GM19035 (cell line): ENCODE measurements at regions not wholly inside any gene's neighbourhood (a gene's known extent, or its start where the extent isn't known, plus 50 kb on each side); places are given as distances from the start of the nearest gene placed in this dataset.
"Not testable (repeated sequence)": the region's sequence is repeated elsewhere in the genome, so short reads cannot be mapped to it uniquely, and the experiment has no call there.

ENCODE experiments used
- ATAC-seq: cut with Tn5 transposase; IDR thresholded peaks from one replicate; pipeline ENCODE4 v1.9.1; 2021; ENCODE audit not compliant: unreplicated experiment

DNA sequence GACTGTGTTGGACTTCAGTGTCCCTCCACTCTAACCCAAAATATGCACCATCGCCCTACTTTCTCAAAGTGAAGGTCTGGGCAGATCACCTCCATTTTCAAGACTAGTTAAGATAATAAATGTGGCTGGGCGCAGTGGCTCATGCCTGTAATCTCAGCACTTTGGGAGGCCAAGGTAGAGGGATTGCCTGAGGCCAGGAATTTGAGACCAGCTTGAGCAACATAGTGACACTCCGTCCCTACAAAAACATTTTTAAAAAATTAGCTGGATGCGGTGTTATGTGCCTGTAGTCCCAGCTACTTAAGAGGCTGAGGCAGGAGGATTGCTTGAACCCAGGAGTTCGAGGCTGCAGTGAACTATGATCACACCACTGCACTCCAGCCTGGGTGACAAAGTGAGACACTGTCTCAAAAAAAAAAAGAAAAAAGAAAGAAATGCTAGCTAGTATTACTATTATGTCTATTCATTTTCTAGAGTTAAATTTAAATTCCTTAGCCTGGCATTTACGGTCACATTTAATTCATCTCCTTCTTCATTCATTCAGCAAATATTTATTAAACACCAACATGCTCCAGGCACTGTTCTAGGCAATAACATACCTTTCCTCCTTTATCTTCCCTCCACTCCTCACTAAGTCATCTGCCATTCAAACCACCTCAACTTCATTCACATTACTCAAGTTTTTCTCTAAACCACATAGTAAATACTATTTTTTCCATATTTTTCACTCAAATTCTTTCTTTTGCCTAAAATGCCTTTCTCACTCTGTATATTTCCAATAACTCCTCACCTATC is 96.1 kb upstream of the XYLT1 start:
- no peak for ATAC-seq

DNA sequence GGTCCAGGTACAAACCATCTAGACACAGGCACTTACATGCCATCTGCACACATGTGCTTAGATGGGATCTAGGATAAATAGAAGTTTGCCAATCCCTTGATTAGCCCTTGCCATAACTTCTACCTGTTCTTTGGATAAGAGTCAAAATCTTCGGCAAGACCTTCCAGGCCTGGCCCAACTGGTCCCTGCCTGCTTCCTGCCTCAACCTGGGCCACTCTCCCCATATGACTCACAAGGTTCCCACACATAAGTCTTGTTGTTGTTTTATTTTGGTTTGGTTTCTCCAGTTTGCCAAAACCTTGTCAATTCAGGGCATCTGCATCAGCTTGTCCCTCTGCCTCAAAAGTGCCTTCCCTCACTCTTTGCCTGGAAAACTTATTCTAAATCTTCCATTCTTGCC is 95.3 kb upstream of the XYLT1 start:
- no peak for ATAC-seq

DNA sequence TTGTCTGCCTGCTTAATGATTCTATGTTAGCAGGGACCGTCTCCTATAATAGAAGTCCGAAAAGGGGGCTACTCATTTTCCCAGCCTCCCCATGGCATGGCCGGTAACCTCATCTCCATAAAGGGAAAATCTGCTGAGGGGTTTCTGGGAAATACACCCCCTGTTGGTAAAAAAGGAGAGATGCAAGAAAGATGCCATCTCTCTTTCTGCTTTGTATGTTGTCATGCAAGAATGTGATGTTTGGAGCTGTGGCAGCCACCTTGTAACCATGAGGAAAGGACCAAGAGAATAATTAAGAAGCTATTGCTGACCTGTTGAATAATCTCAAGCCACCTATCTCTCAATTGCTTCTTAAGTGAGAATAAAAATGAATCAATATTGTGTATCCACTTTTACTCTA is 94.8 kb upstream of the XYLT1 start:
- ATAC-seq: no peak

DNA sequence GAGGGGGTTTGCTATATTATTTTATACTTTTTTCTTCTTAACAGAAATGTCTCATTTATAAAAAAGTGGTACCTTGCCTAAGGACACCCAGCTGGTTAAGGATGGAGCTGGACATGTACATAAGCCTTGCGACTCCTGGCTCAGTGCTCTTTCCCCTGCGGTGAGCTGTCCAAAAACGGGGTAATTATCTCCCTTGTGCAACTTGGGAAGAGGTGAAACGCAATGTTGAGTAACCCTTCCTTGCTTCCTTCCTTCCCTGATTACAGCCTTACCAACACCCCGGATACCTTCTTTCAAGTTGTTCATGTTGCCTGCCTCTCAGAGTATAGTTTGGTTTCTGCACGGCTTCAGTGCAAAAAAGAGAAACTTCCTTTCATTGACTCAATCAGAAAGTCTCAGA is 94.1 kb upstream of the XYLT1 start:
- no peak for ATAC-seq

DNA sequence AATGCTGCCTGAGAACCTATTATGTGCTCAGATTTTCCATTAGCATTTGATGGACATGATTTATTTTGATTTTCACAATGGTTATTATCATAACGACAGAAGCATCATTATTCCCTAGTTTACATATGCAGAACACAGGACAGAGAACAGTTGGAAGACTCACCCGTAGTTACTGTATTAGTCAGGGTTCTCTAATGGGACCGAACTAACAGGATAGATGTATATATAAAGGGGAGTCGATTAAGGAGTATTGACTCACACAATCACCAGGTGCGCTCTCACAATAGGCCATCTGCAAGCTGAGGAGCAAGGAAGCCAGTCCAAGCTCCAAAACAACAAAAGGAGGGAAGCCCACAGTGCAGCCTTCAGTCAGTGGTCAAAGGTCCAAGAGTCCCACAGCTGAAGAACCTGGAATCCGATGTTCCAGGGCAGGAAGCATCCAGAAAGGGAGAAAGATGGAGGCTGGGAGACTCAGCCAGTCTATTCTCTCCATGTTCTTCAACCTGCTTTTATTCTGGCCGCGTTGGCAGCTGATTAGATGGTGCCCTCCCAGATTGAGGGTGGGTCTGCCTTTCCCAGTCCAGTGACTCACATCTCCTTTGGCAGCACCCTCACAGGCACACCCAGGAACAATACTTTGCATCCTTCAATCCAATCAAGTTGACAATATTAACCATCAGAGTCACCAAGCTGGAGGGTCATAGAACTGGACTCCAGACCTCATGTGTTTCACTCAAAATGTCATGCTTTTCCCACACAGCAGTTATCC is 92.7 kb upstream of the XYLT1 start:
- ATAC-seq: no peak

DNA sequence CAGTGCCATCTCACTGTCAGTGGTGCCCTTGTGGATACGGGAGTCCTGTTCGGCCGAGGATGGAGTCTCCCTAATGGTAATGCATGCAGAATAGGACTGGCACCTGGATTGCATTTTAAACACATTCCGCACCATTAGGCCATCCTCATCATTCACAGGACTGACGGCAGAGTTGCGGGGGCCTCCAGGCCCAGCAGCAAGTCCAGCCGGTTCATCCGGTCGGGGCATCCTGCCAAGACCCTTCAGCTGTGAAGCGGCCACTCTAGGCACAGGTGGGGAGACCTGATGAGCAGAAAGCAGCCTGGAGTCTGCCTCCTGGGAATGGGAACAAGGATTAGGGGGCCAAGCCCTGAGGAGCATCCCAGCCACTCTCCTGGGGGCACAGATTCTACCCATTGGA is 90.3 kb upstream of the XYLT1 start:
- no peak for ATAC-seq

DNA sequence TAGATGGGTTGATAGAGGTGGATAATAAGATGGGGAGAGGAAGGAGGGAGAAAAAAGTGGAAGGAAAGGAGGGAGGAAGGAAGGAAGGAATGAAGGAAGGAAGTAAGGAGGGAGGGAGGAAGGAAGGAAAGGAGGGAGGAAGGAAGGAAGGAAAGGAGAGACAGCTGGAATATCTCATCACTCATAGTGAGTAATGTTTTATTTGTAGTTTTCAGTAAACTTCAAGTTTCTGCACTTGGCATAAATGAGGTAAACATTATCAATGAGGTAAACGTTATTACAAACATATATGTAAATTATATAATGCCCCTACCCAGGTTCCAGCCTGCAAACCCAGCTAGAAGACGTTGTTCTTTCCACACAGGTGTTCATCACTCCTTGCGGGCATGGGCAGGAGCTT is 89.8 kb upstream of the XYLT1 start:
- no peak for ATAC-seq

DNA sequence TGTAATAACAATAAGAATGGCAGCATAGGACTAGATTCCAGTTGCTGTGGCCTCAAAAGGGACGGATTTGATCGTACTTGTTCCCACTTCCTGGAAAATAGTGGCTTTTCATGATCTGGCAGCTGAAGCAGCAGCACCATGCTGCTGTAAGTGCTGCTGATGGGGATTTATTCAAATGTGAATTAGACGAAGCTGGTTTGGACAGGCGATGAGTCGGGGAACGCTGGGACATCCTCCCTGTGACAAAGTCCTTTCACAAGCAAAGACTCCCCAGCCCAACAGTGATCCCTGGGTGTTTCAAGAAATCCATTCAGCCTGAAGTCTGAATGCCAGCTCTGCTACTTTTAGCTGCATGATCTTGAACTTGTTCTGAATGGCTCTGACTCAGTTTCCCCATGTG is 88.6 kb upstream of the XYLT1 start:
- ATAC-seq: no peak

DNA sequence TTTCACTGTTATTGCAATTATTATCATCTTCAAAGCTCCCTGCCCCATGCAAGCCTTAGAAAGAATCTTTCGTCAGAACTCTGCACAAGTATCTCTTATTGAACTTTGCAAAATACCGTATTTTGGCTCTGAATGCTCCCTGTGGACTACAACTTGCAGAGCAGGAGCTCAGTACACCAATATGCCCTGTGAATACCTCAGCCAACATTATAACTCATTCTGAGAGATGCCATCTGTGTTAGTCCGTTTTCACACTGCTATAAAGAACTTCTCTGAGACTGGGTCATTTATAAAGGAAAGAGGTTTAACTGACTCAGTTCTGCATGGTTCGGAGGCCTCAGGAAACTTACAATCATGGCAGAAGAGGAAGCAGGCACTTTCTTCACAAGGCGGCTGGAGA is 87.2 kb upstream of the XYLT1 start:
- no peak for ATAC-seq

DNA sequence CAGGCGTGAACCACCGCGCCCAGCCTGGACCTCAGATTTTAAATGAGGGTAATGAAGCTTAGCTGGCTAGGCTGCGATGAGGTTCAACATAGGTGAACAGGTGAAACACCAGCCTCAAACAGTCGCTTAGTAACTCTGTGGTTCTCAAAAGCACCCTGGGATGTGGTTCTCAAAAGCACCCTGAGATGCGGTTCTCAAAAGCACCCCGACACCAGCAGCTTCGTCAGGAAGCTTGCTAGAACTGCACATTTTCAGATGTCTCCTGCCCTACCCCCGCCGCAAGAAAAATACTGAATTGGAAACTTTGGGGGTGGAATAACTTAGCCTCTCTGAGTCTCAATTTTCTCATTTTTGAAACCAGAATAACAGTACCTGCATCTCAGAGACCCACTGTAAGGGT is 86.7 kb upstream of the XYLT1 start:
- ATAC-seq: no peak

DNA sequence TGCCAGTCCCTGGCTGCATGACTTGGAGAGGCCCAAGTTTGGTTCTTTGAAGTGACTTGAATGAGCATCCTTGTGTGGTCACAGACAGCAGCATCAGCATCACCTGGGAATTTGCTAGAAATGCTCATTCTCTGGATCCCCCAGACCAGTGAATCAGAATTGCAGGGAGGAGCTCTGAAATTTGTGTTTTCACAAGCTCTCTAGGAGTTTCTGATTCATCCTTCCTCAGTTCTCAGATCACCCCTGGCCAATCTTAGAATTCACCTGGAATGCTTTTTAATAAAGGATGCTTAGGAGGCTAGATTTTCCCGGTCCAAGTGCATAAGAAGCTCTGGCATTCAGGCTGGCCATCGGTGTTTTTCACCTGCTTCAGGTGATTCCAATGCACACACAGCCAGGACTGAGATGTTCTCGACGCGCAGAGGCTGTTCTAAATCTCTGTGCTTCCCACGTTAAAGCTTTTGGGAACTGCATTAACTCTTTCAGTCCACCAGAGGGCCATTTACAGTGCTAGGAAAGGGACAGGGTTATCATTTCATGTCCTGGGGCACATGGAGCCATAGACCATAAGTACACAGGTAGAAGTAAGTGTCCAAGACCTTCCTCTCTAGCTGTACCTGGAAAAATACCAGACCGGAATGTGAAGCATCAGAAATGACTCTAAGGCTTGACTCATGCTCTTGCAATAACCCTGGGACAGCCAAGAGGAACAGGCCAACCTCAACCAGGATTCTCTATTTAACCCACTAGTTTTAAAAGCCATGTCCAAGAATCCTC is 85.7 kb upstream of the XYLT1 start:
- ATAC-seq: no peak

DNA sequence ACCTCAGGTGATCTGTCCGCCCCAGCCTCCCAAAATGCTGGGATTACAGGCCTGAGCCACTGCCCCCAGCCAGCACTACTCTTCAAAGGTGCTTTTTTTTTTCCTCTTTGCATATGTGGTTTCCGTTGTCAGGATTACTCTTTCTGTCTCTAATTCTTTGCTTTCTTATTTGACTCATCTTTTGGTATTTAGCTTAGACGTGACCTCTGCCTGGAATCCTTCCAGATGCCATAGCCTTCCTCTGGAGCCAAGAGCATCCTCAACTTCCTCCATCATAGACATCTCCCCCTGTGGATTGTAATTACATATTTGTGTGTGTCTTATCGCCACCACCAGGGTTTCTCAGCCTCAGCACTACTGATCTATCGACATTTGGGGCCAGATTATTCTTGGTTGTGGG is 84.4 kb upstream of the XYLT1 start:
- no peak for ATAC-seq

DNA sequence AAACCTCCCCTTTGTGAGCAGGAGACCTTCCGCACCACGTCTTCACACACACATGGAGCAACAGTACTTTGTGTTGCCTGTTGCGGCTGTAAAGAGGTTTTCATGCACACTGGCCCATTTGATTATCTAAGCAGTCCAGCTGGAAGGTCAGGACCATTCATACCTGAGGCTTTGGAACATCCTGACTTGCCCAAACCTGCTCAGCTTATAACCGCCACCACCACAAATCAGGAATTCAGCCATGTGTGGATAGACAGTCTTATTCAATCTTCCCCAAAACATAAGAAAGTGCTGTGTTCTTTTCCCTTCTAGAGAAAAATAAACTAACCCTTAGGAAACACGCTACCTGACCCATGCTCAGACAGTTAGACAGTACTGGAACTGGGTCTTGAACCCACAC is 81.6 kb upstream of the XYLT1 start:
- no peak for ATAC-seq

DNA sequence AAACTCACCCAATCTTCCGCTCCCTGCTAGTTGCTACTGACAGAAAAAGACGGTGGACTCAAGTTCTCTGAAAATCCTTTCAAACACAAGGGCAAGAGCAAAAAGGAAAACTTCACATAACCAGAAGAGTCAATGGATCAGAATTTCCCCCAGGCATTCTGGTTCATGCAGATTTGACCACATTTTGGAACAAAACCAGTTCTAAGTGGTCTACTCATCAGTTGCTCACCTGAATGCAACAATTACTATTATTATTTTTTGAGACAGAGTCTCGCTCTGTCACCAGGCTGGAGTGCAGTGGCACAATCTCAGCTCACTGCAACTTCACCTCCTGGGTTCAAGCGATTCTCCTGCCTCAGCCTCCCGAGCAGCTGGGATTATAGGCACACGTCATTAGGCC is 80.9 kb upstream of the XYLT1 start:
- not testable (repeated sequence) for ATAC-seq

DNA sequence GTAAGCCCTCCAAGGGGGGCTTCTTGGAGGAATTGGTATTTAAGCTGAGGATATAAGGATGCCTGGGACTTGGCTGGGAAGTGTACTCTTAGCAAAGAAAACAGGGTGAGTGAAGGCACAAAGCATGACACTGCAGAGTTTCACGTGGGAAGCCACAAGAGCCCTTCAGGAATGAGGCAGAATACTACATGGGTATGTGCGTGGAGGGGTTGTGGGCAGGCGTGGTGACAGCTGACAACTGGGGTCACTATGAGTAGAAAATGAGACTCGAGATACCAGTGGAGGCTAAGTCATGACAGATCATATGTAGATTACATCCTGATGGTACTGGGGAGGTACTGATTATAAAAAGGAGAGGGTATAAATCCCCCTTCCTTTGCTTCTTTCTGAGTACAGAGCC is 78.1 kb upstream of the XYLT1 start:
- ATAC-seq: no peak

DNA sequence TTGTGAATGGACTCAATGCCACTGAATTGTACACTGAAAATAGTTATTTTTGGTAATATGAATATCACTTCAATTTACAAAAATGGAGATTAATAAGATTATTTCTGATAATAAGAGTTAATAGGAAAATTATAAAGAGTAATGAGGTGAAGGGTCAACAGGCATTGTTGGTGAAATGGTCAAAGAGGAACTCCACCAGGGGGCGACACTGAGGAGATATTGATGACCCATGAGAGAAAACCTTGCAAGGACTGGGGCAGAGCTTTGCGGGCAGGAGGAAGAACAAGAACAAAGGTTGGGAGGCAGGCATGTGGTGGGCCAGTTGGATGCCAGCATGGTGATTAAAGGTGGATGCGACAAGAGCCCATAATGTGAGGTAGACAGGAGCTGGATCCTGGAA is 74.0 kb upstream of the XYLT1 start:
- no peak for ATAC-seq

DNA sequence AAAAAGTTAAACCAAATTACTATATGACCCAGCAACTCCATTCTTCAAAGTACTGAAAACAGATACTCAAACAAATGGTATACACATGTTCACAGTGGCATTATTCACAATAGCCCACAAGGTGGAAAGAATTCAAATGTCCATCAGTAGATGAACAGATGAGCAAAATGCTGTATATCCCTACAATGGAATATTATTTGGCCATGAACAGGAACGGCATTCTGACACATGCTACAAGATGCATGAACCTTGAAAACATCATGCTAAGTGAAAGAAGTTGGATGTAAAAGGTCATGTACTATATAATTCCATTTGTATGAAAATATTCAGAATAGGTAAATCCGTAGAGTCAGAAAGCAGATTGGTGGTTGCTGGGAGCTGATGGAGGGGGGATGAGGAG is 73.5 kb upstream of the XYLT1 start:
- no peak for ATAC-seq

DNA sequence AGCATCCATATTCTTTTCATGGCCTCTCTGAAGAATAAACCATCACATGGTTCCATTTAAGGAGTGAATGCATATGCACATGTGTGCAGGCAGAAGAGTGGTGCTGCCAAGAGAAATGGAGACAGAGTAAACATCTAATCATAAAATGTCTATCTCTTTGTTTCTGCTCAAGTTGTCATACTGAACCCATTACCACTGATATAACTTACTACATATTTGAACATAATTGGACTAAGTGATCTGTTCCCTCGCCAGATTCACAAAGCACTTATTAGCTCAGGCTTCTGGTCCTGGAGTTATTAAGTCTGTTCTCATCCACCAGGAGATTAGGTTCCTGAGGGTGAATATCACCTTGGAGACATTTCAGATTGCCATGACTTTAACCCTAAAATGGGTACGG is 72.3 kb upstream of the XYLT1 start:
- ATAC-seq: no peak

DNA sequence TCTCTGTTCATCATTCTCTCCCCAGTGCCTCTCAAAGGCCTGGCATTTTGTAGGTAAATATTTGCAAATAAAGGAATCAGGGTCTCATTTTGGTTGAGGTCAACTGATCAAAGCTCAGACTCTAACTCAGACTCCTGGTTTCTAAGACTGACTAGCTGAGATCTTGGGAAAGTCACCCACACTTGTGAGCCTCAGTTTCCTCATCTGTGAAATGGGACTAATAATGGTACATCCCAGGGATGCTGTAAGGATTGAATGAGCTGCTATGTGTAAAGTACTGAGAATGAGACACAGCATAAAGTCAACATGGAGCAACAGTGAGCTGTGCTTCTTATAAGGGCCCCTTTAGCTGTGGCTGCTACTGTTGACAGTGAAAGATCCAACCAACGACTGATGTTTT is 70.6 kb upstream of the XYLT1 start:
- ATAC-seq: no peak

DNA sequence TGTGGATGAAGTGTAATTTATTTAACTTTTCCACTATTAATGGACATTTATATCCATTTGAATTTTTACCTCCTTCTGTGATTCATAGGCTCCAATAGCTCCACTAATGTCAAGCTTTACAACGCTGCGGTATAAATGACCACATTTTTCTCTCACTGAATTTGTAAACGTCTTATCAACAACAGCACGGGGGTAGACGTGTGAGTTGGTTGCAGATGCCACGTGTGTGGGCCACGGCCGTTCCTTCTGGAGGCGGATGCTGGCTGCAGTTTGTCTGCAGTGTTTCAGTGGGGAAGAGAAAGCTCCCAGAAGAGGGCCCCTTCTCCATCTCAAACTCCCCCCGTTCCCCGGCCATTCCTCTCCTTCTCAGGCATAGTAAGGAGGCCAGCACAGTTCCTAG is 68.2 kb upstream of the XYLT1 start:
- no peak for ATAC-seq

DNA sequence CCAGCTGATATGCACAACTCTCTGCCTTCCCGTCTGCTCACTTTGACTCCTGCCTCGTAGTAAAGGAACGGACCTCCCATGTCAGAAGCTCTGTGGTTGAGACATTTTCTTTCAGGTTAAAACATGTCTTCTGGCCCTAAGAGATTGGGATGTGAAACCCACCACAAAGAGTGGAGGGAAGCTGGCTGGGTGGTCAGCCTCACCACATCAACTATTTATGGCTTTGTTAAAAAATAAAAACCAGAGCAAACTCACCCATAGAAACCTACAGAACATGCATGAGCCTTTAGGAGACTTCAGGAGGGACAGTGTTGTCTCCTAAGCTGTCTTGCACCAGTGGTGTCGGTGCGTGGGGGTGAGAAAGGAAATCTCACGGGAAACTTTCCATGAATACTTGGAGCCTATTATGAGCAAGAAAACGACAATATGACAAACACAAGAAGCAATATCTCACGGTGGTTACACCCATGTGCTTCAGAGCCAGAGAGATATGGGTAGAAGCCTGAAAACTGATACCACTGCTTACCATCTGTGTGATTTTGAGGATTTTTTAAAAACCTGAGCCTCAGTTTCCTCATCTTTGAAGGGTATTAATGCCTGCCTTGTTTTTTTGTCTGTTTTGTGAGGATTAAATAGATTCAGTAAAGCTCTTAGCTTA is 61.7 kb upstream of the XYLT1 start:
- ATAC-seq: no peak
